Suprapubic skin (tissue), 4 donors: ENCODE measurements at regions not wholly inside any gene's neighbourhood (a gene's known extent, or its start where the extent isn't known, plus 50 kb on each side); places are given as distances from the start of the nearest gene placed in this dataset.

Experiments used
- POLR2A ChIP-seq, 2 donors: fragments of 450-650 bp; IDR thresholded peaks; one replicate each; pipeline ENCODE4 v1.6.1; 2017; ENCODE audit warnings: antibody characterized with exemption in 2 of 2, mild to moderate bottlenecking in 2 of 2, moderate library complexity in 2 of 2
- POLR2AphosphoS5 ChIP-seq, 3 donors: sonication (generic); formaldehyde crosslinking; IDR thresholded peaks; one replicate each; pipeline ENCODE4 v1.6.1; 2017; ENCODE audit warnings: antibody characterized with exemption in 3 of 3

DNA sequence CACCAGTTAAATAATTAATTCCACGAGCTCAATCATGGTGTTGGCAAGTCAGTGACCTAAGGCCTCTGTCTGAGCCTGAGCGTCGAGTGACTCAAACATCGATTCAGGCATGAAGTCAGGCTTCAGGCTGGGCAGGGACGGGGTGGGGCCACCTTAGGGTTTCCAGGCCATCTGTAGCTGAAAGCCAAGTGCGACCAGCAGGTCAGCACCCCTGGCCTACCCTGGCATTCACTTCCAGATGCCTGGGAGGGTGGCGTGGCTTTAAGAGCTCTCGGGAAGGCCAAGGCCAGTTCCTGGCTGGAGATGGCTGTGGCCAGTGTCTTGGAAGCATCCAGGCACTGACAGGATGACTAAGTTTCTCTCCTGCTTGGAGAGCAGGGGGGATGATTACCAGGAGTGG is 113.4 kb downstream of the DACT2 start:
- TF ChIP-seq POLR2A (IDR thresholded peaks at IDR 0.05) (no peak), POLR2AphosphoS5 (IDR thresholded peaks at IDR 0.05) (no peak)
